SK-N-MC (cell line): ENCODE measurements at regions not wholly inside any gene's neighbourhood (a gene's known extent, or its start where the extent isn't known, plus 50 kb on each side); places are given as distances from the start of the nearest gene placed in this dataset.

Experiments used
- DNase-seq: peaks from one replicate; pipeline ENCODE4 v3.0.0-alpha.2; 2011; ENCODE audit warnings: low read depth, low spot score
- H3K27ac ChIP-seq: fragments of 200-600 bp; sonication (generic); 2 replicates; pipeline ENCODE4 v1.5.1; 2016; ENCODE audit warnings: mixed run types
- H3K36me3 ChIP-seq: fragments of 200-600 bp; sonication (generic); 2 replicates; pipeline ENCODE4 v1.6.1; 2017; ENCODE audit warnings: antibody characterized with exemption, low read length, mixed read lengths; ENCODE audit not compliant: insufficient read depth
- H3K4me3 ChIP-seq: fragments of 200-600 bp; sonication (generic); 2 replicates; pipeline ENCODE4 v1.5.1; 2016
- H3K9ac ChIP-seq: fragments of 200-600 bp; sonication (generic); 2 replicates; pipeline ENCODE4 v1.8.0; 2017; ENCODE audit warnings: mixed run types, mixed read lengths; ENCODE audit not compliant: insufficient read length
- H3K9me3 ChIP-seq: fragments of 200-600 bp; sonication (generic); 2 replicates; pipeline ENCODE4 v1.6.1; 2017; ENCODE audit warnings: low read depth, mild to moderate bottlenecking, antibody characterized with exemption, low read length, moderate library complexity, mixed read lengths
- EZH2 ChIP-seq: fragments of 200-600 bp; sonication (generic); IDR thresholded peaks from one replicate; pipeline ENCODE4 v1.6.1; 2017; ENCODE audit warnings: antibody characterized with exemption
- FOXP2 ChIP-seq: optimal IDR thresholded peaks from 2 replicates; pipeline ENCODE3; 2011; ENCODE audit warnings: mild to moderate bottlenecking, moderate library complexity; ENCODE audit not compliant: insufficient read depth; ENCODE audit errors: extremely low read length, control extremely low read depth
- POLR2AphosphoS5 ChIP-seq: IDR thresholded peaks from 2 replicates; pipeline ENCODE4 v1.6.1; 2012; ENCODE audit warnings: mild to moderate bottlenecking, low read depth, low read length, borderline replicate concordance

DNA sequence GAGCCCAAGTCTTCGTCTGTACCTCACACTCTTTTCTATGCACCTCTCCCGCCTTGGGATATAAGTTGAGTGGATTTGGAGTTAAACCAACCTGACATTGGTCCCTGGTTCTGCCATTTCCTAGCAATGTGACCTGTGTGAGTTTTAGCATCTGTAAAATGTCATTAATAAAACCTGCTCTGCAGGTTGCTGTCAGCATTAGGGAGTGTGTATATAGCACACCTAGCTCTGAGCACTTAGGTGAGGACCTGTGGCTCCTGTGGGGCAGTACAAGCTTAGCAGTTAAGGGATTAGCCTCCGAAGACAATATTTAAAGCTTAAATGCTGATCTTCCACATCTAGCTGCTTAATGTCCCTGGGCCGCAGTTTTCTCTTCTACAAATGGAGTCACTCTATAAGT, 248.0 kb downstream of the TMEM114 start:
- TF ChIP-seq EZH2, result no peak
- Histone ChIP-seq H3K4me3 (no peak overlapping the region), H3K9me3 (no peaks in the 10 kb centered on the region), H3K27ac (no peak overlapping the region), H3K9ac (no peak overlapping the region), H3K36me3 (no peaks in the 10 kb centered on the region)
- no peak for DNase-seq

DNA sequence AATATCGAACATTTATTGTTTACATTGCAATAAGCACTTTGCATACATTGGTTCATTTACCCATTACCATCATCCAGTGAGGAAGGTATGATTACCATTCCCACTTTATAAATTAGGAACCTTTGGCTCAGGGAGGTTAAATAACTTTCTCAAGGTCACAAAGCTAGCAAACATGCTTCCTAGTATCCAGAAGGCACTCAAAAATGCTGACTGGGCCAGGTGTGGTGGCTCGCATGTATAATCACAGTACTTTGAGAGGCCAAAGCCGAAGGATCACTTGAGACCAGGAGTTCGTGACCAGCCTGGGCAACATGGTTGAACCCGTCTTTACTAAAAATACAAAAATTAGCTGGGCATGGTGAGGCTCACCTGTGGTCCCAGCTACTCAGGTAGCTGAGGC, 259.6 kb downstream of the TMEM114 start:
- H3K4me3 ChIP-seq, result no peak overlapping the region
- H3K27ac ChIP-seq, result no peak overlapping the region
- no peak overlapping the region for H3K9ac ChIP-seq
- no peaks in the 10 kb centered on the region for H3K9me3 ChIP-seq
- no peak for DNase-seq
- no peak for TF ChIP-seq EZH2
- TF ChIP-seq FOXP2, result no peak
- no peak for TF ChIP-seq POLR2AphosphoS5
- no peaks in the 10 kb centered on the region for H3K36me3 ChIP-seq

DNA sequence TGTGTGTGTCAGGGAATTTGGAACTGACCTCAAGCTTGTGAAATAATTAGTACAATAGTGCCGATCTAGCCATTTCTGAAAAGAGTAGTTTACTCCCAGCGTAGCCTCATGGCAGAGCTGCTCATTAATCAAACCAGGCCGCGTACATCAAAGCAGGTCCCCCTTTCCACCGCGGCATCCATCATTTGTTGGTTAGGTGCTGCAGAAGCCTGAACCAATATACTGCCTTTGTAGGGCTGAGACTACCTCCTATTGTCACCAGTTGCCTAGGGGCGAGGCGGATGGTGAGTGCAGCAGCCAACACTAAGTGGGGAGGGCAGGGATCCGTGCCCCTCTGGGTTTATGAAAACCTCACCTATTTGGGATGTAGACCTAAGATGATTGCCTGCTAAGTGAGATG, 264.1 kb downstream of the TMEM114 start:
- H3K27ac ChIP-seq, result no peak overlapping the region
- no peaks in the 10 kb centered on the region for H3K36me3 ChIP-seq
- no peak for TF ChIP-seq FOXP2
- TF ChIP-seq POLR2AphosphoS5, result no peak
- no peak for TF ChIP-seq EZH2
- DNase-seq, result no peak
- H3K9ac ChIP-seq, result no peak overlapping the region
- no peaks in the 10 kb centered on the region for H3K9me3 ChIP-seq
- H3K4me3 ChIP-seq, result no peak overlapping the region

DNA sequence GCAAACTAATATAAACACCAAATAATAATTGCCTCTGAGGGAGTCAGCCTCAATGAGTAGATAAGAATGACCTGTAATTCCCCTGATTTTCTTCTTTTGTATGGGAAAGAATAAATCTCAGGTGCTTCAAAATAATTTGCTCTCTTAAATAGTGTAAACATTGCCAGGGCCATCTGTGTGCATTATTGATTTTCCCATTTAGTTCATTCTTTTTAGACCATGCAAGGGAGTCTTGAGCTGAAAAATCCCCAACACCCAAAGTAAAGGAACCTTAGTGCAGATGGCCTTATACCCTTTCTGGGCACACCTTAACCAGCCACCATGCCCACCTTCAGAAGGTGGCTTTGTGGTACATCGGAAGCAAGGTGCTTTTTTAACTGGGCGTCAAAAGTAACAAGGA, 267.2 kb downstream of the TMEM114 start:
- no peaks in the 10 kb centered on the region for H3K36me3 ChIP-seq
- H3K4me3 ChIP-seq, result no peak overlapping the region
- no peaks in the 10 kb centered on the region for H3K9me3 ChIP-seq
- H3K27ac ChIP-seq, result no peak overlapping the region
- H3K9ac ChIP-seq, result no peak overlapping the region
- no peak for TF ChIP-seq EZH2
- TF ChIP-seq FOXP2, result no peak
- no peak for TF ChIP-seq POLR2AphosphoS5
- DNase-seq, result no peak

DNA sequence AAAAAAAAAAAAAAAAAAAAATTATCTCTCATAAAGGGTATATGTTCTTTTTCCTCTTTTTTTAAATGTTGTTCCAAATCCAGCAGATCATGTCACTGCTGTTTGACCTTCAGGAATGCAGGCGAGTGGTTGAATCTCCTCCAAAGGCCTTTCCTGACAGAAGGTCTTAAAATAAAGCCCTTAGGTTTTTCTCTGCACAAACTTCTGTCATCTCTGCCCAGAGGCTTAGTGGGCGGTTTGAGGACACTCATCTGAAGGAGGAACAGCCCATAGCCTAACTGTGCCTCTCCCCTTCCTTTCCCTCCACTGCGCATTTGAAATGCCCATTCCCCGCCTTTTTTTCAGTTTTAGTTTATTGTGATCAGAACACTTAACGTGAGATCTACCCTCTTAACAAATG, 270.2 kb downstream of the TMEM114 start:
- H3K9me3 ChIP-seq, result no peaks in the 10 kb centered on the region
- no peaks in the 10 kb centered on the region for H3K36me3 ChIP-seq
- no peak for DNase-seq
- no peak overlapping the region for H3K9ac ChIP-seq
- TF ChIP-seq POLR2AphosphoS5 (no peak), EZH2 (no peak), FOXP2 (no peak)
- no peak overlapping the region for H3K4me3 ChIP-seq
- no peak overlapping the region for H3K27ac ChIP-seq

DNA sequence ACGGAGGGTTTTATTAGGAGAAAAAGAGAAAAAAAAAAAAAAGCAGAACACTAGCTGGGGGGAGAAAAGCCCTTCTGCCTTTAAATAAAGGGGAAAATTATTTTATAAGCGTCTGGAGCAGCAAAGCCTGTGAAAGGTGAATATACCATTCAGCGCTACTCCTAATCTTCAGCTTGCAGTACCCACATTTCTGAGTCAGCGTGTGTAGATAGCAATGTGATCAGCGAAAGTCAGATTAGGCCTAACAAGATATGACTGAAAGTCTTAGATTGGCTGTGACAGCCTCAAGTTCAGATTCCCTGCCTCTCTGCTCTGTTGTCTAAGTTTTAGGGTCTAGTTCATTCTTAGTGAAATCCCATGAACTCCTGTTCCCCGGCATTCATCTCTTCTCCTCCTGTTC, 279.5 kb downstream of the TMEM114 start:
- H3K4me3 ChIP-seq, result no peak overlapping the region
- H3K27ac ChIP-seq, result no peak overlapping the region
- TF ChIP-seq FOXP2 (no peak), EZH2 (no peak)
- DNase-seq, result no peak
- H3K9me3 ChIP-seq, result no peaks in the 10 kb centered on the region
- H3K9ac ChIP-seq, result no peak overlapping the region
- H3K36me3 ChIP-seq, result no peaks in the 10 kb centered on the region

DNA sequence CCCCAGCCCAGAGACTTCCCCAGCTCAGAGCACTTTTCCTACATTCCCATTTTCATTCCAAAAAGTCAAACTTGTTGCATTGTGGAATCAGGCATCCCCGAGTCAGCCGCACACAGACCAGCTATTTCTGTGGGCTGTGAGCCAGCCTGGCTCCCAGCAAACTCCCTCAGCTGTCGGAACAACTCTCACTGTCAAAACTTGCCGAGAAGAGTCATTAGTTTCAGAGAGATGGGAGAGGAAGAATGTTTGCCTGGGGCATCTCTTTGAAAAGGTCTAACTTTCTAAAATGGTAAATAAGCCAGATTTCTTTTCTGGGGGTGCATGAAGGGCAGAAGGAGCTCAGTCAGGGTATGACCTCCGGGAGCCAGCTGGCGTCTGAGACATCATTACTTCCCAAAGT, 280.0 kb downstream of the TMEM114 start:
- H3K9me3 ChIP-seq, result no peaks in the 10 kb centered on the region
- DNase-seq, result no peak
- H3K9ac ChIP-seq, result no peak overlapping the region
- TF ChIP-seq FOXP2 (no peak), EZH2 (no peak), POLR2AphosphoS5 (no peak)
- H3K27ac ChIP-seq, result no peak overlapping the region
- H3K36me3 ChIP-seq, result no peaks in the 10 kb centered on the region
- no peak overlapping the region for H3K4me3 ChIP-seq

DNA sequence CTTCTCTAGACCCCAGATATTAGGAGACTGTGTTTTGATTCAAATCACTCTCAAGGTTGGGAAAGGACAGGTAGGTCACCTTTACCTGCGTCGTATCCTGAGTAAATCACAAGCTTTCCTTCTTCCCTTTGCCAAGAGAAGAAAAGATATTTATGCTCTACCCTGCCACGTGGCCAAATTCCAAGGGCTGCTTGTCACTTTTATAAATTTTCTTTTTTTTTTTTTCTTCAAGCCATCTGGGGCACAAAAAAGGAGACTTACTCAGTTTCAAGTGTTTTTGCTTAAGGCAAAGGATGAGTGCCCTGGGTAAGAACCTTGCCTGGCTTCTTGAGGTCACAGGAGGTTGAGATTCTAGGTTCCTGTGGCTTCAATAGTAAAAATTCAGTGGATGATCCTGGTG, 285.1 kb downstream of the TMEM114 start:
- TF ChIP-seq EZH2 (no peak), FOXP2 (no peak)
- H3K4me3 ChIP-seq, result no peak overlapping the region

DNA sequence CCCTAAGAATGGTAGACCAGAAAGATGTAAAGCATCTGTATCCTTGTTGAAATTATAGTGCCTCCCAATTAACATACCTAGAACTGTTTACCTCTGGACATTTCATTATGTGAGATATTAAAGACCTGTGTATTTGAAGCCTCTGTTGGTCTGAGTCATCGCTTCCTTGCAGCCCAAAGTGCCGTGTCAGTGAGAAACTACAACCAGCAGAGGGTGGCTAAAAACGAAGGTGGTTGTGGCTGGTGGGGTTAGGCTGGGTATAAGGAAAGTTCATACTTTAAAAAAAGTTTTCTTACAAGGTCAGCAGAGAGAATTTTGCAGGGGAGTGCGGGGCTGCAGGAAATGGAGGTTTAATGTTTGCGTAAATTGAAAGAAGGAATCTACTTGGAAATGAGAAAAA, 290.7 kb downstream of the TMEM114 start:
- DNase-seq, result no peak
- TF ChIP-seq FOXP2 (no peak), POLR2AphosphoS5 (no peak), EZH2 (no peak)
- Histone ChIP-seq H3K27ac (no peak overlapping the region), H3K9ac (no peak overlapping the region), H3K4me3 (no peak overlapping the region), H3K36me3 (no peaks in the 10 kb centered on the region), H3K9me3 (no peaks in the 10 kb centered on the region)

More for the DNA sequence above, 285.1 kb downstream of the TMEM114 start:
- Histone ChIP-seq H3K9ac (no peak overlapping the region), H3K9me3 (no peaks in the 10 kb centered on the region), H3K36me3 (no peaks in the 10 kb centered on the region), H3K27ac (no peak overlapping the region)
- DNase-seq, result no peak
